ENCODE measurements at regions not wholly inside any gene's neighbourhood (a gene's known extent, or its start where the extent isn't known, plus 50 kb on each side); places are given as distances from the start of the nearest gene placed in this dataset.
"Not testable (repeated sequence)": the region's sequence is repeated elsewhere in the genome, so short reads cannot be mapped to it uniquely, and the experiment has no call there.

DNA sequence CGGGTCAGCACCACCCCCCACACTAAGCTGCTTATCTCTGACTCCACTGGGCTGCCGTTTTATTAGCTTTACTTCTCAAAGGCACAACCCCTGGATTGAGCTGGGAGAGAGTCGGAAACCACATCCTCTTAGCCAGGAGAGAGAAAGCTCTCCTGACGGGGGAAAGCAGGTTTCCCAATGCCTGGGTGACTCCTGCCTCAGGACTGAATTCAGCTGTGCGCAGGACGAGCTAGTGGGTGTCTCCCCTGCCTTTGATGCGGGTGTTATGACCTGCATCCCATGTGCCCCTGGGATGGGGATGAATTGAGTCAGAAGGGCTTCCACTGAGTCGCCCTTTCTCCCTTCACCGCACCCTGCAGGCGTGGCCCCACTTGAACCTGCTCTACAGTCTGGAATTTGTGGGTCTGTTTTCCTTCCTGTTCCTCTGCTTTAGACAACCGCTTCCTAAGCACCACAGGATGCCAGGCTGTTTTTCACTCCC is 819.2 kb upstream of the EEF2KMT start:
- no peak for TF ChIP-seq SNAI2 (CRISPR knock-in tag; IDR thresholded peaks at IDR 0.05)
- no peak for TF ChIP-seq ARNTL (CRISPR knock-in tag; IDR thresholded peaks at IDR 0.05; ENCODE audit: borderline replicate concordance, low read depth)
- TF ChIP-seq ZNF70 (CRISPR knock-in tag; IDR thresholded peaks at IDR 0.05) = no peak
- TF ChIP-seq CSDC2 (CRISPR knock-in tag; IDR thresholded peaks at IDR 0.05) = no peak
- no peak for TF ChIP-seq PPARA (CRISPR knock-in tag; IDR thresholded peaks at IDR 0.05; ENCODE audit: borderline replicate concordance)
- no peak for TF ChIP-seq ZNF565 (CRISPR knock-in tag; conservative IDR thresholded peaks at IDR 0.05; ENCODE audit: low read depth)
- TF ChIP-seq RARB (CRISPR knock-in tag; IDR thresholded peaks at IDR 0.05) = no peak
- TF ChIP-seq ZC3H10 (CRISPR knock-in tag; IDR thresholded peaks at IDR 0.05) = no peak
- no peak for ATAC-seq

DNA sequence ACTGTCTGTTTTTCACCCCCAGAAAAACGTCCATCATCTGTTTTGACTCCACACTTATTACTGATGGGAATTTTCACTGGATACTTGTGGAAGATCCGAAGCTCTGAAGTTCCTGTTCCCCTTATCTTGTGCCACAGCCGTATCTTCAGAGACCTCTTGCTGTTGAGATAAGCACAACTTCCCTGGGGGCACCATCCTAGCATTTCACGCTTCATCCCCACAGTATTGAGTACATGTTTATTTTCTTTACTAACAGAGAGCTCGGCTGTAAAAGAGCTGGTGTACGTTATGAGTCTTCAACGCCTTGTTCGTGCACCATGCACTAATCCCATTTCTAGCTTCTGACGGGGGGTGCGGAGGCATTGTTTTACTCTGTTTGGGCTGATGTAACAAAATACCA is 813.6 kb upstream of the EEF2KMT start:
- TF ChIP-seq BACH2 (CRISPR knock-in tag; IDR thresholded peaks at IDR 0.05; ENCODE audit: borderline replicate concordance) = no peak
- no peak for TF ChIP-seq OSR1 (CRISPR knock-in tag; IDR thresholded peaks at IDR 0.05)
- TF ChIP-seq, protein P1, sequence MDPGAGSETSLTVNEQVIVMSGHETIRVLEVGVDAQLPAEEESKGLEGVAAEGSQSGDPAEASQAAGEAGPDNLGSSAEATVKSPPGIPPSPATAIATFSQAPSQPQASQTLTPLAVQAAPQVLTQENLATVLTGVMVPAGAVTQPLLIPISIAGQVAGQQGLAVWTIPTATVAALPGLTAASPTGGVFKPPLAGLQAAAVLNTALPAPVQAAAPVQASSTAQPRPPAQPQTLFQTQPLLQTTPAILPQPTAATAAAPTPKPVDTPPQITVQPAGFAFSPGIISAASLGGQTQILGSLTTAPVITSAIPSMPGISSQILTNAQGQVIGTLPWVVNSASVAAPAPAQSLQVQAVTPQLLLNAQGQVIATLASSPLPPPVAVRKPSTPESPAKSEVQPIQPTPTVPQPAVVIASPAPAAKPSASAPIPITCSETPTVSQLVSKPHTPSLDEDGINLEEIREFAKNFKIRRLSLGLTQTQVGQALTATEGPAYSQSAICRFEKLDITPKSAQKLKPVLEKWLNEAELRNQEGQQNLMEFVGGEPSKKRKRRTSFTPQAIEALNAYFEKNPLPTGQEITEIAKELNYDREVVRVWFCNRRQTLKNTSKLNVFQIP (CRISPR knock-in tag; IDR thresholded peaks at IDR 0.05; ENCODE audit: borderline replicate concordance, low read depth) = no peak
- no peak for TF ChIP-seq ISL1 (CRISPR knock-in tag; IDR thresholded peaks at IDR 0.05)
- TF ChIP-seq ZC3H10 (CRISPR knock-in tag; IDR thresholded peaks at IDR 0.05) = no peak
- no peak for TF ChIP-seq ZFP30 (CRISPR knock-in tag; IDR thresholded peaks at IDR 0.05)
- TF ChIP-seq ZNF70 (CRISPR knock-in tag; IDR thresholded peaks at IDR 0.05) = no peak
- TF ChIP-seq ZNF8 (CRISPR knock-in tag; IDR thresholded peaks at IDR 0.05) = no peak
- TF ChIP-seq CSDC2 (CRISPR knock-in tag; IDR thresholded peaks at IDR 0.05) = no peak
- ATAC-seq = no peak

DNA sequence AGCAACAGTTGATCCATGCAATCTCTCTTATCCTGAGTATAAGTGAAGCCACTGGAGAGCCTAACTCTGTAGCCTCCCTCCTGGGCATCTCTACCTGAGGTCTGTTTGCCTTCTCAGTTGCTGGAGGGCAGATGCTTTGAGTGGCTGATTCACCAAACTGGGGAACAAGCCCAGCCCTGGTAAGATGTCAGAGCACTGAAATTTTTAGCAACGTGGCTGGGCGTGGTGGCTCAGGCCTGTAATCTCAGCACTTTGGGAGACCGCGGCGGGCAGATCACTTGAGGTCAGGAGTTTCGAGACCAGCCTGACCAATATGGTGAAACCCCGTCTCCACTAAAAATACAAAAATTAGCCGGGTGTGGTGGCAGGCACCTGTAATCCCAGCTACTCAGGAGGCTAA is 812.0 kb upstream of the EEF2KMT start:
- not testable (repeated sequence) for ATAC-seq

DNA sequence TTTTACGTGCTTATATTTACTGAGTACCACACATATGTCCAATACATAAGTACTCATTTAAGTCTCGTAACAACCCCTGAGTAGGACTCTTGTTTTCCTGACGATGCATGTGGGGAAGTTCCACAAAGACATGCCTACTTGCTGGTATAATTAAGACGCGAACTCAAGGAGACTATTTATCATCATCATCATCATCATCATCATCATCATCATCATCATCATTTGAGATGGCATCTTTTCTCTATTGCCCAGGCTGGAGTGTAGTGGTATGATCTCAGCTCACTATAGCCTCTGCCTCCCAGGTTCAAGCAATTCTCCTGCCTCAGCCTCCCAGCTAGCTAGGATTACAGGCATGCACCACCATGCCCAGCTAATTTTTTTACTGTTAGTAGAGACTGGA is 809.9 kb upstream of the EEF2KMT start:
- ATAC-seq = no peak
- no peak for TF ChIP-seq ZNF70 (CRISPR knock-in tag; IDR thresholded peaks at IDR 0.05)
- TF ChIP-seq ZNF565 (CRISPR knock-in tag; conservative IDR thresholded peaks at IDR 0.05; ENCODE audit: low read depth) = no peak
- TF ChIP-seq, protein P2, sequence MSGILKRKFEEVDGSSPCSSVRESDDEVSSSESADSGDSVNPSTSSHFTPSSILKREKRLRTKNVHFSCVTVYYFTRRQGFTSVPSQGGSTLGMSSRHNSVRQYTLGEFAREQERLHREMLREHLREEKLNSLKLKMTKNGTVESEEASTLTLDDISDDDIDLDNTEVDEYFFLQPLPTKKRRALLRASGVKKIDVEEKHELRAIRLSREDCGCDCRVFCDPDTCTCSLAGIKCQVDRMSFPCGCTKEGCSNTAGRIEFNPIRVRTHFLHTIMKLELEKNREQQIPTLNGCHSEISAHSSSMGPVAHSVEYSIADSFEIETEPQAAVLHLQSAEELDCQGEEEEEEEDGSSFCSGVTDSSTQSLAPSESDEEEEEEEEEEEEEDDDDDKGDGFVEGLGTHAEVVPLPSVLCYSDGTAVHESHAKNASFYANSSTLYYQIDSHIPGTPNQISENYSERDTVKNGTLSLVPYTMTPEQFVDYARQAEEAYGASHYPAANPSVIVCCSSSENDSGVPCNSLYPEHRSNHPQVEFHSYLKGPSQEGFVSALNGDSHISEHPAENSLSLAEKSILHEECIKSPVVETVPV (CRISPR knock-in tag; IDR thresholded peaks at IDR 0.05) = no peak
- no peak for TF ChIP-seq ZFP30 (CRISPR knock-in tag; IDR thresholded peaks at IDR 0.05)
- TF ChIP-seq OSR1 (CRISPR knock-in tag; IDR thresholded peaks at IDR 0.05) = no peak
- no peak for TF ChIP-seq TOX (CRISPR knock-in tag; IDR thresholded peaks at IDR 0.05; ENCODE audit: borderline replicate concordance)
- TF ChIP-seq ISL1 (CRISPR knock-in tag; IDR thresholded peaks at IDR 0.05) = no peak
- TF ChIP-seq CSDC2 (CRISPR knock-in tag; IDR thresholded peaks at IDR 0.05) = no peak

DNA sequence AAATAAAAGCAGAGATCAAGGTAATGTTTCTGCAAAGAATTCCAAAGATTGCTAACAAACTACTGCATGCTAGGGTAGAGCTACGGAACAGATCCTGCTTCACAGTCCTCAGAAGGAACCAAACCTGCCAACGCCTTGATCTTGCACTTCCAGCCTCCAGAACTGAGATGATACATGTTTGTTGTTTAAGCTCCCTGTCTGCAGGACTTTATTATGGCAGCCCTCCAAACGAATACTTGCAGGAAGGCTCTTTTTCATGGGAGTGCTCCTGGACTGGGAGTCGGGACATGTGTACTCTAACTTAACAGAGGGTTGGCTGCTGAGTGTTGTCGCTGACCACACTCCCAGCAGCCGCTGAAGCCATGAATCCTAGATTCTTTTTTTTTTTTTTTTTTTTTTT is 808.8 kb upstream of the EEF2KMT start:
- no peak for ATAC-seq
- no peak for TF ChIP-seq ZNF565 (CRISPR knock-in tag; conservative IDR thresholded peaks at IDR 0.05; ENCODE audit: low read depth)
- no peak for TF ChIP-seq ESRRG (CRISPR knock-in tag; IDR thresholded peaks at IDR 0.05)
- TF ChIP-seq ARNTL (CRISPR knock-in tag; IDR thresholded peaks at IDR 0.05; ENCODE audit: borderline replicate concordance, low read depth) = no peak
- no peak for TF ChIP-seq ZFP30 (CRISPR knock-in tag; IDR thresholded peaks at IDR 0.05)
- TF ChIP-seq TCF4 (CRISPR knock-in tag; IDR thresholded peaks at IDR 0.05; ENCODE audit: borderline replicate concordance) = no peak
- TF ChIP-seq ISL1 (CRISPR knock-in tag; IDR thresholded peaks at IDR 0.05) = no peak
- no peak for TF ChIP-seq RARB (CRISPR knock-in tag; IDR thresholded peaks at IDR 0.05)
- no peak for TF ChIP-seq TOX (CRISPR knock-in tag; IDR thresholded peaks at IDR 0.05; ENCODE audit: borderline replicate concordance)
- TF ChIP-seq, protein P3, sequence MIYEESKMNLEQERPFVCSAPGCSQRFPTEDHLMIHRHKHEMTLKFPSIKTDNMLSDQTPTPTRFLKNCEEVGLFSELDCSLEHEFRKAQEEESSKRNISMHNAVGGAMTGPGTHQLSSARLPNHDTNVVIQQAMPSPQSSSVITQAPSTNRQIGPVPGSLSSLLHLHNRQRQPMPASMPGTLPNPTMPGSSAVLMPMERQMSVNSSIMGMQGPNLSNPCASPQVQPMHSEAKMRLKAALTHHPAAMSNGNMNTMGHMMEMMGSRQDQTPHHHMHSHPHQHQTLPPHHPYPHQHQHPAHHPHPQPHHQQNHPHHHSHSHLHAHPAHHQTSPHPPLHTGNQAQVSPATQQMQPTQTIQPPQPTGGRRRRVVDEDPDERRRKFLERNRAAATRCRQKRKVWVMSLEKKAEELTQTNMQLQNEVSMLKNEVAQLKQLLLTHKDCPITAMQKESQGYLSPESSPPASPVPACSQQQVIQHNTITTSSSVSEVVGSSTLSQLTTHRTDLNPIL (CRISPR knock-in tag; IDR thresholded peaks at IDR 0.05; ENCODE audit: low read depth) = no peak
- TF ChIP-seq PPARA (CRISPR knock-in tag; IDR thresholded peaks at IDR 0.05; ENCODE audit: borderline replicate concordance) = no peak
- TF ChIP-seq, protein P4, sequence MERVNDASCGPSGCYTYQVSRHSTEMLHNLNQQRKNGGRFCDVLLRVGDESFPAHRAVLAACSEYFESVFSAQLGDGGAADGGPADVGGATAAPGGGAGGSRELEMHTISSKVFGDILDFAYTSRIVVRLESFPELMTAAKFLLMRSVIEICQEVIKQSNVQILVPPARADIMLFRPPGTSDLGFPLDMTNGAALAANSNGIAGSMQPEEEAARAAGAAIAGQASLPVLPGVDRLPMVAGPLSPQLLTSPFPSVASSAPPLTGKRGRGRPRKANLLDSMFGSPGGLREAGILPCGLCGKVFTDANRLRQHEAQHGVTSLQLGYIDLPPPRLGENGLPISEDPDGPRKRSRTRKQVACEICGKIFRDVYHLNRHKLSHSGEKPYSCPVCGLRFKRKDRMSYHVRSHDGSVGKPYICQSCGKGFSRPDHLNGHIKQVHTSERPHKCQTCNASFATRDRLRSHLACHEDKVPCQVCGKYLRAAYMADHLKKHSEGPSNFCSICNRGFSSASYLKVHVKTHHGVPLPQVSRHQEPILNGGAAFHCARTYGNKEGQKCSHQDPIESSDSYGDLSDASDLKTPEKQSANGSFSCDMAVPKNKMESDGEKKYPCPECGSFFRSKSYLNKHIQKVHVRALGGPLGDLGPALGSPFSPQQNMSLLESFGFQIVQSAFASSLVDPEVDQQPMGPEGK (CRISPR knock-in tag; IDR thresholded peaks at IDR 0.05; ENCODE audit: borderline replicate concordance) = no peak
- no peak for TF ChIP-seq ZFP3 (CRISPR knock-in tag; IDR thresholded peaks at IDR 0.05)
- TF ChIP-seq GLIS3 (CRISPR knock-in tag; IDR thresholded peaks at IDR 0.05) = no peak
- TF ChIP-seq SNAI2 (CRISPR knock-in tag; IDR thresholded peaks at IDR 0.05) = no peak
- no peak for TF ChIP-seq ZNF8 (CRISPR knock-in tag; IDR thresholded peaks at IDR 0.05)
- TF ChIP-seq, protein P1 (CRISPR knock-in tag; IDR thresholded peaks at IDR 0.05; ENCODE audit: borderline replicate concordance, low read depth) = no peak
- TF ChIP-seq, protein P5, sequence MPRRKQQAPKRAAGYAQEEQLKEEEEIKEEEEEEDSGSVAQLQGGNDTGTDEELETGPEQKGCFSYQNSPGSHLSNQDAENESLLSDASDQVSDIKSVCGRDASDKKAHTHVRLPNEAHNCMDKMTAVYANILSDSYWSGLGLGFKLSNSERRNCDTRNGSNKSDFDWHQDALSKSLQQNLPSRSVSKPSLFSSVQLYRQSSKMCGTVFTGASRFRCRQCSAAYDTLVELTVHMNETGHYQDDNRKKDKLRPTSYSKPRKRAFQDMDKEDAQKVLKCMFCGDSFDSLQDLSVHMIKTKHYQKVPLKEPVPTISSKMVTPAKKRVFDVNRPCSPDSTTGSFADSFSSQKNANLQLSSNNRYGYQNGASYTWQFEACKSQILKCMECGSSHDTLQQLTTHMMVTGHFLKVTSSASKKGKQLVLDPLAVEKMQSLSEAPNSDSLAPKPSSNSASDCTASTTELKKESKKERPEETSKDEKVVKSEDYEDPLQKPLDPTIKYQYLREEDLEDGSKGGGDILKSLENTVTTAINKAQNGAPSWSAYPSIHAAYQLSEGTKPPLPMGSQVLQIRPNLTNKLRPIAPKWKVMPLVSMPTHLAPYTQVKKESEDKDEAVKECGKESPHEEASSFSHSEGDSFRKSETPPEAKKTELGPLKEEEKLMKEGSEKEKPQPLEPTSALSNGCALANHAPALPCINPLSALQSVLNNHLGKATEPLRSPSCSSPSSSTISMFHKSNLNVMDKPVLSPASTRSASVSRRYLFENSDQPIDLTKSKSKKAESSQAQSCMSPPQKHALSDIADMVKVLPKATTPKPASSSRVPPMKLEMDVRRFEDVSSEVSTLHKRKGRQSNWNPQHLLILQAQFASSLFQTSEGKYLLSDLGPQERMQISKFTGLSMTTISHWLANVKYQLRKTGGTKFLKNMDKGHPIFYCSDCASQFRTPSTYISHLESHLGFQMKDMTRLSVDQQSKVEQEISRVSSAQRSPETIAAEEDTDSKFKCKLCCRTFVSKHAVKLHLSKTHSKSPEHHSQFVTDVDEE (CRISPR knock-in tag; IDR thresholded peaks at IDR 0.05) = no peak
- TF ChIP-seq BACH2 (CRISPR knock-in tag; IDR thresholded peaks at IDR 0.05; ENCODE audit: borderline replicate concordance) = no peak
- no peak for TF ChIP-seq ZC3H10 (CRISPR knock-in tag; IDR thresholded peaks at IDR 0.05)

All from SK-N-SH treated with all-trans-retinoic acid at 6 μM for 48 hours (cell line).